Coronary artery (tissue), 2 donors: ENCODE measurements at regions not wholly inside any gene's neighbourhood (a gene's known extent, or its start where the extent isn't known, plus 50 kb on each side); places are given as distances from the start of the nearest gene placed in this dataset.
"Not testable (repeated sequence)": the region's sequence is repeated elsewhere in the genome, so short reads cannot be mapped to it uniquely, and the experiment has no call there.

Source experiments
- DNase-seq: peaks from one replicate; pipeline ENCODE4 v3.0.0-alpha.2; 2017; ENCODE audit warnings: low spot score
- H3K27ac ChIP-seq, 2 donors: fragments of 200-600 bp; sonication (generic); one replicate each; pipeline ENCODE4 v1.5.1; 2016 to 2019
- H3K4me3 ChIP-seq: fragments of 200-600 bp; sonication (generic); 2 replicates; pipeline ENCODE4 v1.5.1; 2016; ENCODE audit warnings: mild to moderate bottlenecking, moderate library complexity
- CTCF ChIP-seq: fragments of 200-600 bp; sonication (generic); IDR thresholded peaks from one replicate; pipeline ENCODE4 v1.5.1; 2019; ENCODE audit warnings: antibody characterized with exemption

GRCh38 chr5:33206962-33207506, 233.7 kb upstream of the TARS1 start:
- Histone ChIP-seq H3K4me3 (no peak overlapping the region), H3K27ac (no peak overlapping the region)
- no peak for DNase-seq
- TF ChIP-seq CTCF = no peak

GRCh38 chr5:33209252-33209651, 231.5 kb upstream of the TARS1 start:
- no peak for TF ChIP-seq CTCF
- no peak for DNase-seq
- Histone ChIP-seq H3K4me3 (no peak overlapping the region), H3K27ac (no peak overlapping the region)

GRCh38 chr5:33210221-33210620, 230.5 kb upstream of the TARS1 start:
- not testable (repeated sequence) for H3K4me3 ChIP-seq, H3K27ac ChIP-seq, DNase-seq

- no peak overlapping the region for H3K27ac ChIP-seq
- no peak for DNase-seq
- TF ChIP-seq CTCF = no peak
- no peak overlapping the region for H3K4me3 ChIP-seq
These were observed 229.8 kb upstream of the TARS1 start for GRCh38 chr5:33210978-33211377.

GRCh38 chr5:33212439-33212838, 228.3 kb upstream of the TARS1 start:
- H3K4me3 ChIP-seq = no peak overlapping the region
- H3K27ac ChIP-seq = no peak overlapping the region
- DNase-seq = no peak
- TF ChIP-seq CTCF = no peak

GRCh38 chr5:33212900-33213299, 227.9 kb upstream of the TARS1 start:
- no peak for DNase-seq
- H3K27ac ChIP-seq = no peak overlapping the region
- no peak for TF ChIP-seq CTCF
- no peak overlapping the region for H3K4me3 ChIP-seq

GRCh38 chr5:33223563-33224284, 217.0 kb upstream of the TARS1 start:
- no peak for TF ChIP-seq CTCF
- Histone ChIP-seq H3K27ac (no peak overlapping the region), H3K4me3 (no peak overlapping the region)
- DNase-seq = no peak
